Nephron progenitor cell (in vitro differentiated cells): ENCODE measurements at regions not wholly inside any gene's neighbourhood (a gene's known extent, or its start where the extent isn't known, plus 50 kb on each side); places are given as distances from the start of the nearest gene placed in this dataset.

Experiments used
- DNase-seq: peaks from one replicate; pipeline ENCODE4 v3.0.0; 2021
- H3K27ac Mint-ChIP-seq: 2 replicates; pipeline ENCODE4 v1.8.0; 2021; ENCODE audit warnings: mild to moderate bottlenecking, moderate library complexity, mixed read lengths
- H3K27me3 Mint-ChIP-seq: 2 replicates; pipeline ENCODE4 v1.8.0; 2021; ENCODE audit warnings: mild to moderate bottlenecking, low read depth, mixed read lengths; ENCODE audit not compliant: poor library complexity
- H3K36me3 Mint-ChIP-seq: 2 replicates; pipeline ENCODE4 v1.8.0; 2021; ENCODE audit warnings: low read depth, mixed read lengths
- H3K4me1 Mint-ChIP-seq: 2 replicates; pipeline ENCODE4 v1.8.0; 2021; ENCODE audit warnings: mixed read lengths
- H3K4me3 Mint-ChIP-seq: 2 replicates; pipeline ENCODE4 v1.8.0; 2021; ENCODE audit warnings: mild to moderate bottlenecking, moderate library complexity, mixed read lengths
- H3K9me3 Mint-ChIP-seq: 2 replicates; pipeline ENCODE4 v1.8.0; 2021; ENCODE audit warnings: mild to moderate bottlenecking, moderate library complexity, mixed read lengths
- TF ChIP-seq, protein P1 (sequence below): fragments of 200-600 bp; sonication (generic); IDR thresholded peaks from 2 replicates; pipeline ENCODE4 v1.5.0; 2021; ENCODE audit warnings: antibody characterized with exemption

DNA sequence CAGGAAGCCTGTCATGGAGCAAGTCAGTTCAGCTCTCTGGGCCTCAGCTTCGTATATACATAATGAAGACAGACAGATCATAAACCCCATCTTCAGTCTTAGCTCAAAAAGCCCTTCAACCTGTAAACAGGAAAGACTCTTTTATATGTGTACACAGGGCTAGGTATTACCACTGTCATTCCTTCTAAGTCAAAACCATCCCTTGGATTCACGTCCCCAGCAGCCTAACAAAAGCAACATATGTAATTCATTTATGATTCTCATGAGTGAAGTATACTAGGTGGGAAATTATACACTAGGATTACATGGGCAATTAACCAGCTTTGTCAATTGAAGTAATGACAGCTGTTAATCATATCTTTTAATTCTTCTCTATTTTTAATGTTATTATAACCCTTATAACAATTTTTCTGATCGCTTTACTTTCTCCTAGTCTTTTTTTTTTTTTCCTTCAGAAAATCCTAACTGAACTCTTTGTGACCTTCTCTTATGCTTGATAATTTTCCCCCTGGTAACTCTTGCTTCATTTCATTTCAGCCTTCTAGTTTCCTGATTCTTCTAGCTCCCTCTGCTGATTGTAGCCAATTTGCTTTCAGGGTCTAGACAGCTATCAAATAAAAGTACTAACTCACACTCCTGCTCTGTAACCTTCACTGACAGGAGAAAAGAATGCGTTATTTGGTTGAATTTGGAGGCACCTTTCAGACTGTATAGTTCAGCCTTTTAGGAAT is 99.7 kb downstream of the RBM43 start:
- no peaks in the 10 kb centered on the region for H3K36me3 Mint-ChIP-seq
- peaks cover 30% of the 10 kb centered on the region for H3K4me1 Mint-ChIP-seq
- peaks cover 5% of the 10 kb centered on the region for H3K27me3 Mint-ChIP-seq

DNA sequence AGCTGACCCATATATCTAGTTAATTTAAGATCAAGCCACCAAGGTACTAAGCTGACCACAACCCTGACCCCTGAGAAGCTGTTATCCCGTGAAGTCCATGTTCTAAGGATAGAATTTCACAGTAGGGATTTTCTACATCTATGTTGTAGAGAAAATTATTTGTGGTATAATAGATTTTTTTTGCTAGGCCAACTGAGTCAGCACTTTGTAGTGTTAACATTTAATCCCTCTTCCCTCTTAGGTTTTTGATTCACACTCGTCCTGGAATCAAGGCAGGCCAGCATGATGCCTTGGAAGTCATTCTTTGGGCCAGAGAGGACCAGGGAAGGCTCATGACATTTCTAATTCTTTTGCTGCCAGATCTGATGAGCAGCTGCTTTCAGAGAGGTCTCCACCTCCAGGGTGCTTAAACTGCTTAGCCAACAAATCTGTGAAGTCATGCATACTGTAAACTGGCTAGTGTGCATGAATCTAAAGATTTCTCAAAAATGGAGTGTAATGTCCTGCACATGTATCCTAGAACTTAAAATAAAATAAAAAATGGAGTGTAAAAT is 102.5 kb downstream of the RBM43 start:
- Mint-ChIP-seq H3K9me3 (no peaks in the 10 kb centered on the region), H3K36me3 (no peaks in the 10 kb centered on the region), H3K4me3 (no peak overlapping the region), H3K27me3 (peaks cover 2% of the 10 kb centered on the region), H3K4me1 (peaks cover 30% of the 10 kb centered on the region), H3K27ac (no peak overlapping the region)
- DNase-seq: no peak
- TF ChIP-seq, protein P1, sequence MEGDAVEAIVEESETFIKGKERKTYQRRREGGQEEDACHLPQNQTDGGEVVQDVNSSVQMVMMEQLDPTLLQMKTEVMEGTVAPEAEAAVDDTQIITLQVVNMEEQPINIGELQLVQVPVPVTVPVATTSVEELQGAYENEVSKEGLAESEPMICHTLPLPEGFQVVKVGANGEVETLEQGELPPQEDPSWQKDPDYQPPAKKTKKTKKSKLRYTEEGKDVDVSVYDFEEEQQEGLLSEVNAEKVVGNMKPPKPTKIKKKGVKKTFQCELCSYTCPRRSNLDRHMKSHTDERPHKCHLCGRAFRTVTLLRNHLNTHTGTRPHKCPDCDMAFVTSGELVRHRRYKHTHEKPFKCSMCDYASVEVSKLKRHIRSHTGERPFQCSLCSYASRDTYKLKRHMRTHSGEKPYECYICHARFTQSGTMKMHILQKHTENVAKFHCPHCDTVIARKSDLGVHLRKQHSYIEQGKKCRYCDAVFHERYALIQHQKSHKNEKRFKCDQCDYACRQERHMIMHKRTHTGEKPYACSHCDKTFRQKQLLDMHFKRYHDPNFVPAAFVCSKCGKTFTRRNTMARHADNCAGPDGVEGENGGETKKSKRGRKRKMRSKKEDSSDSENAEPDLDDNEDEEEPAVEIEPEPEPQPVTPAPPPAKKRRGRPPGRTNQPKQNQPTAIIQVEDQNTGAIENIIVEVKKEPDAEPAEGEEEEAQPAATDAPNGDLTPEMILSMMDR: no peak

More for the DNA sequence above, 99.7 kb downstream of the RBM43 start:
- no peak overlapping the region for H3K4me3 Mint-ChIP-seq
- no peaks in the 10 kb centered on the region for H3K9me3 Mint-ChIP-seq
- TF ChIP-seq, protein P1: no peak
- H3K27ac Mint-ChIP-seq: no peak overlapping the region
- DNase-seq: no peak

DNA sequence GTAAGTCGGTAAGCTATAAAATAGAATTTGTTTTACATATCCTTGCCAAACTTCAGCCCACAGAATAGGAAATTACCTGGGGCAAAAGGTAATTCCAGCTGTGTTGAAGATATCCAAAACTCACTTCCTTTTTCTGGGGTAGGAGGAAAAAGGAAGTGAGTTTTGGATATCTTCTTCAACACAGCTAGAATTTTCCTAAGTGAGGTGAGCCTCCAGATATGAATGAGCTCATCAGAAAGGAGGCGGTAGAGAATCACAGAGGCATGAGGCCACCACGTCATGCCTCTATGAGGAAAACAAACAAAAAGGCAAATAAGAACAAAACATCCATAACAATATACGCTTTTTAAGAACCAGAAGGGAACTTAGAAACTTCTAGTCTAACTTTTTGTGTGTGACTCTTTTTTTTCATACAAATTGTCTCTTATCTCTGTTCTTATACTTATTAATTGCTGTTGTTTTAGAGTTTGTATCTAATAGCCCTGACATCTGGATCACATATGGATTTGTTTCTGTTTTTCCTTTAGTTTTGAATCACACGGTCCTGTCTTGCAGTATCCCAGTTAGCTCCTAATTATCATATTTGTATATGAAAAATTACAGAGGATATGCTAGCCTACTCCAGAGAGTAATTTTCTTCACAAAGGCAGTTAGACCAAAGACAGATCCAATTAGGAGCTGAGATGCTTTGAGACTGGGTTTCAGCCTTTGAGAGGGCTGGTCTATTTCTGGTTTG is 104.5 kb downstream of the RBM43 start:
- Mint-ChIP-seq H3K27me3 (peaks cover 2% of the 10 kb centered on the region), H3K36me3 (no peaks in the 10 kb centered on the region), H3K4me3 (no peak overlapping the region), H3K9me3 (no peaks in the 10 kb centered on the region), H3K27ac (no peak overlapping the region), H3K4me1 (peaks cover 19% of the 10 kb centered on the region)
- TF ChIP-seq, protein P1: no peak
- DNase-seq: no peak

DNA sequence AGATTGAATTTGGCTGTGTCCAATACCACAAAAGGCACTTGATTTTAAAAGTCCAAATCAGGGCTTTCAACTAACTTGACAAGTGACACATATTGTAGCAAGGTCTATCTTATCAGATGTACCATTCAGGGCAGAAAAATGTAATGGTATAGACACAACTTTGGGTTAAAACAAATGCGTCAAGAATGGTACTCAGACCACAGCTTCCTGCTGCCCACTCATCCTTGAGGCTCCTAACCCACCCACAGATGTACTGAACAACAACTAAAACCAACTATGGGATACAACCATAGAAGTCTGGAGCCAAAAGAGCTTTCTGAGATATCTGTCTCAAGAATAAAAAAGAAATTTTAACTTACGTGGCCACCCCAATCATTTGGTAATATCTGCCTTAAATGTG is 105.2 kb downstream of the RBM43 start:
- no peak for DNase-seq
- Mint-ChIP-seq H3K36me3 (no peaks in the 10 kb centered on the region), H3K9me3 (no peaks in the 10 kb centered on the region), H3K4me3 (no peak overlapping the region), H3K27me3 (peaks cover 2% of the 10 kb centered on the region), H3K27ac (no peak overlapping the region), H3K4me1 (peaks cover 12% of the 10 kb centered on the region)
- TF ChIP-seq, protein P1: no peak

DNA sequence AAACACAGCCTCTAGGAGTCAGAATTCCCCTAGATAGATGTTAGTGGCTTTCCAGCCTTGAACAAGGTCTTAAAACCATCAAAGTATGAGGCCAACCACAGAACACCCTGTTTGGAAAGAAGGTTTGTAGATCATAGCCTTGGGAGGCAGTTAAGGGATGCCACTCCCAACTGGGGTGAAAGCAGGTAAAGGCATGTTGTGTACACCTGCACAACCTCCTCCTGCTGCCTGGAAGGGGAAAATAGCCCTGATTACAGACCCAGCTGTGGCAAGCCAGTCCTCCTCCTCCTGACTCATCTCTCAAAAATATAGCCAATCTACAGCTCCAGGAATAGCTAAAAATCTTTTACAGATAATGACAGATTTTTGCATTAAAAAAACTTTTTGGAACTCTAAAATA is 108.1 kb downstream of the RBM43 start:
- Mint-ChIP-seq H3K9me3 (no peaks in the 10 kb centered on the region), H3K4me3 (no peak overlapping the region), H3K27ac (no peak overlapping the region), H3K27me3 (peaks cover 2% of the 10 kb centered on the region), H3K4me1 (peaks cover 9% of the 10 kb centered on the region), H3K36me3 (no peaks in the 10 kb centered on the region)
- DNase-seq: no peak
- TF ChIP-seq, protein P1: no peak
